ENCODE measurements at regions not wholly inside any gene's neighbourhood (a gene's known extent, or its start where the extent isn't known, plus 50 kb on each side); places are given as distances from the start of the nearest gene placed in this dataset.

- Mint-ChIP-seq H3K9me3 (ENCODE audit: unreplicated experiment) (no peaks in the 10 kb centered on the region), H3K27me3 (ENCODE audit: insufficient read depth, unreplicated experiment) (no peaks in the 10 kb centered on the region), H3K27ac (ENCODE audit: low read depth, unreplicated experiment) (no peak overlapping the region), H3K4me3 (ENCODE audit: unreplicated experiment) (no peak overlapping the region), H3K36me3 (ENCODE audit: insufficient read depth, unreplicated experiment) (no peaks in the 10 kb centered on the region), H3K4me1 (ENCODE audit: insufficient read depth, unreplicated experiment) (no peaks in the 10 kb centered on the region)
- TF ChIP-seq CTCF (IDR thresholded peaks at IDR 0.05; ENCODE audit: unreplicated experiment) = no peak
- DNase-seq (ENCODE audit: unreplicated experiment) = no peak
- intact Hi-C loops (cut with micrococcal nuclease) = no loop called here
- BruUV-seq (replicated peaks) = no TSS peak
- POLR2A ChIA-PET = no interaction called here
- CTCF ChIA-PET = no interaction called here
Measured at GRCh38 chr10:113978802-113979201, 64.9 kb upstream of the ADRB1 start.

GRCh38 chr10:113979409-113979808 lies 64.3 kb upstream of the ADRB1 start:
- CTCF ChIA-PET = no interaction called here

GRCh38 chr10:113980408-113981087 lies 63.1 kb upstream of the ADRB1 start:
- TF ChIP-seq CTCF (IDR thresholded peaks at IDR 0.05; ENCODE audit: unreplicated experiment) = no peak
- Mint-ChIP-seq H3K9me3 (ENCODE audit: unreplicated experiment) (no peaks in the 10 kb centered on the region), H3K27me3 (ENCODE audit: insufficient read depth, unreplicated experiment) (no peaks in the 10 kb centered on the region), H3K4me3 (ENCODE audit: unreplicated experiment) (no peak overlapping the region), H3K27ac (ENCODE audit: low read depth, unreplicated experiment) (no peak overlapping the region), H3K4me1 (ENCODE audit: insufficient read depth, unreplicated experiment) (no peaks in the 10 kb centered on the region), H3K36me3 (ENCODE audit: insufficient read depth, unreplicated experiment) (no peaks in the 10 kb centered on the region)
- CTCF ChIA-PET = interaction anchor here (0.6 to 1.3 kb wide), 8 partner anchors 16 to 274 kb away, joined by 3 to 5 read pairs (median 3); no protein-coding TSS in a partner anchor
- peak; percentile 29 for DNase-seq (ENCODE audit: unreplicated experiment)
- no TSS peak for BruUV-seq (replicated peaks)
- intact Hi-C loops (cut with micrococcal nuclease) = no loop called here
- POLR2A ChIA-PET = no interaction called here

More at GRCh38 chr10:113979409-113979808, 64.3 kb upstream of the ADRB1 start:
- BruUV-seq (replicated peaks) = no TSS peak
- Mint-ChIP-seq H3K27ac (ENCODE audit: low read depth, unreplicated experiment) (no peak overlapping the region), H3K4me1 (ENCODE audit: insufficient read depth, unreplicated experiment) (no peaks in the 10 kb centered on the region), H3K4me3 (ENCODE audit: unreplicated experiment) (no peak overlapping the region), H3K36me3 (ENCODE audit: insufficient read depth, unreplicated experiment) (no peaks in the 10 kb centered on the region), H3K9me3 (ENCODE audit: unreplicated experiment) (no peaks in the 10 kb centered on the region), H3K27me3 (ENCODE audit: insufficient read depth, unreplicated experiment) (no peaks in the 10 kb centered on the region)
- no peak for DNase-seq (ENCODE audit: unreplicated experiment)
- POLR2A ChIA-PET = no interaction called here
- TF ChIP-seq CTCF (IDR thresholded peaks at IDR 0.05; ENCODE audit: unreplicated experiment) = no peak
- intact Hi-C loops (cut with micrococcal nuclease) = no loop called here

GRCh38 chr10:113982296-113982695 lies 61.4 kb upstream of the ADRB1 start:
- no peaks in the 10 kb centered on the region for H3K4me1 Mint-ChIP-seq (ENCODE audit: insufficient read depth, unreplicated experiment)
- no TSS peak for BruUV-seq (replicated peaks)

More at GRCh38 chr10:113982296-113982695, 61.4 kb upstream of the ADRB1 start:
- intact Hi-C loops (cut with micrococcal nuclease) = no loop called here
- ChIA-PET POLR2A (no interaction called here), CTCF (interaction anchor here (1.3 kb wide), 1 partner anchor 122 kb away, joined by 3 read pairs; no protein-coding TSS in a partner anchor)
- no peaks in the 10 kb centered on the region for H3K9me3 Mint-ChIP-seq (ENCODE audit: unreplicated experiment)
- DNase-seq (ENCODE audit: unreplicated experiment) = no peak
- H3K4me3 Mint-ChIP-seq (ENCODE audit: unreplicated experiment) = no peak overlapping the region
- H3K27ac Mint-ChIP-seq (ENCODE audit: low read depth, unreplicated experiment) = no peak overlapping the region
- TF ChIP-seq CTCF (IDR thresholded peaks at IDR 0.05; ENCODE audit: unreplicated experiment) = no peak
- H3K27me3 Mint-ChIP-seq (ENCODE audit: insufficient read depth, unreplicated experiment) = no peaks in the 10 kb centered on the region
- H3K36me3 Mint-ChIP-seq (ENCODE audit: insufficient read depth, unreplicated experiment) = no peaks in the 10 kb centered on the region
